ENCODE measurements at regions not wholly inside any gene's neighbourhood (a gene's known extent, or its start where the extent isn't known, plus 50 kb on each side); places are given as distances from the start of the nearest gene placed in this dataset.
"Not testable (repeated sequence)": the region's sequence is repeated elsewhere in the genome, so short reads cannot be mapped to it uniquely, and the experiment has no call there.

DNA sequence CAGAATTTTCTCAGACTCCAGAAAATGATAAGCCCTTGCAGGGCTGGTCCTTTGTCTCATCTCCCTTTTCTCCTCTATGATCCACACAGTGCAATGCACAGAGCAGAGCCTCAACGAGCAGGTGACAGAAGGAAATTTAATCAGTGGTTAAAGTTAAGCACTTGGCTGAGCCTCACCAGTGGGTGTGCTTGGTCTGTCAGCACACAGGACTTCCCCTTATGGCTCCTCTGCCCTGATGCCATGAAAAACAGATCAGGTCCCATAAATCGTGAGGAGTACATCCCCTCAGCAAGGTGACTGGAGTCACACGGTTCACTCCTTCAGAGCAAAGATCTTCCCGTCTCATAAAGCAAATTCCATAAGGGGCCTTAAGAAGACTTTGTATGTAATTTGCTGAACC lies 818.2 kb downstream of the UQCRFS1 start:
- DNase-seq (ENCODE audit: low spot score), result no peak

DNA sequence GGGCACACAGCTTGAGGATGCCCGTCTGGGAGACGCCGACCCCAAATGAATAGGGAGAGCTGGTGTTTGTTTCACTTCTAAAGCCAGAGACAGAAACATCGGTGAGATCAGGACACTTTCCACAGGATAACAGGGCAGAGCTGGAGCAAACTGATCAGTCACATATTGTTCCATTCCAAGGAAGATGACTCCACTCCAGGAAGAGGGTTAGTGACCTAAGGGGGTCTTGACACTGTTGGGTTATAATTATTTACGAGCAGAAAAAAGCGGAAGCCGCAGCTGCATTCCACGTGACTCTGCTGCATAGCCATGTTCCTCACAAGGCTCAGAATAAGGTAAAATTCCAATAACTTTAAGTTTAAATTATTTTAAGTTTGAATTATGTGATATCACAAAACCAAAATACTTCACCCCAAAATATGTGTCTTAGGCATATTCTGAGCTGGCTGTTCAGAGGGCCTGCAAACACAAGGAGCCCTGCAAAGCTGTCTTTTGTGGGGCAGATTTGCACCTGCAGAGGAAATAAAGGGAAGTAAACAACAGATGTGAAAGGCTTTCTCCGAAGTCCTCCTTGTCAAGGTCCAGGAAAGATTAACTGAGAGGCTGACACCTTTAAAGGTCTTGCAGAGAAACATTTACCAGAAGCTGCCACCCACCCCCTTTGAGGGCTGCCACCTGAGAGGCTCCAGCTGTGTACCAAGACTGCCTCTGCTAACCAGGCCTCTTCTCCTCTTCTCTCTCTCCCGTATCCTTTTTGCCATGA lies 819.2 kb downstream of the UQCRFS1 start:
- no peak for DNase-seq (ENCODE audit: low spot score)

GRCh38 chr19:28388988-28389387 lies 824.0 kb downstream of the UQCRFS1 start:
- DNase-seq (ENCODE audit: low spot score), result no peak

DNA sequence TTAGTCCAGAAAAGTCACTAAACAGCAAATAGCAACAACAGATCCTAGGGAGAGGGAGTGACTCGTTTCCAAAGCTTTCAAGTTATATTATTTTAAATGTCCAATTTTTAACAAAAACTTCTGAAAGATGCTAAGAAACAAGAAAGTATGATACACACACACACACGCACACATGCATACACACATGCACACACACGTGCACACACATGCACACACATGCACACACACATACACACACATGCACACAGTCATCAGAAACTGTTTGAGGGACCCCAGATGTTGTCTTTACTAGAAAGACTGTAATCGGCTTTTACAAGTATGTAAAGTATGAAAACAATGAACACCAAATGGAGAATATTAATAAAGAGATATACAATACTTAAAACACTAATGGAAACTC lies 825.4 kb downstream of the UQCRFS1 start:
- no peak for DNase-seq (ENCODE audit: low spot score)

- no peak for DNase-seq (ENCODE audit: low spot score)
Observed at GRCh38 chr19:28386470-28386869, 826.5 kb downstream of the UQCRFS1 start.

DNA sequence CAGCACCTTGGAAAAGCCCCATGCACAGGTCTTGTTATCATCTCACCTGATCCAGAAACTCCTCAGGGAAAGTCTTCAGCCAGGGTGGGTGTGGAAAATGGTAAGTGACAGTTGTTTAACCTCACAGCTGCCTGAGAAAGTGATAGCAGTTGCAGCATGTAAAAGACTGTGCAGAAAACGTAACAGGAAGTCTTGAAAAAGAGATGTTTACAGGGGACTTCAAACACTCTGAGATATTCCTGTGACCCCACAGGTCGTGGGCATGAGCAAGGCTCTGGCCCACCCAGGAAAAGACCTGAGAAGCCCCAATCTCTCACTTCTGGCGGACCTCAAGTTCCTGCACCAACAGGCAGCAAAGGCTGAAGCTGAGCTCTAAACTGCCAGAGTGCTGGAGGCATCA lies 826.9 kb downstream of the UQCRFS1 start:
- no peak for DNase-seq (ENCODE audit: low spot score)

GRCh38 chr19:28377077-28377476 lies 835.9 kb downstream of the UQCRFS1 start:
- DNase-seq (ENCODE audit: low spot score), result no peak

DNA sequence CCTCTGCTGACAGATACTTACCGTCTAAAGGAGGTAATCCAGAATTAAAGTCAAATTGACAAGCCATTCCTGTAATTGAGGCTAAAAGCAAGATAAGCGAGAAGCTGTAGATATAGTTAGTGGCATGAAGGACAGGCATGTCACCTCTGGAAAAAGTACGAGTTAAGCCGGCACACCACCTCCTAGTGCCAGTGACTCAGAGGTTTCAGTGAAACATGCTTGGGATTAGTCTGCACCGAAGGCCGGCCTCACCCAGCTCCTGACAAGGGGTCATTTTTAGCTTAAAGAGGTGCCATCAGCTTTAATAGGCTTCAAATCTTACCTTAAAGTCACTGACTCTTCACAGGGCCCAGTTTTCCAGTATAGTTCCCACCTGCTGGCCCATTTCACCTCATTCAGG lies 838.0 kb downstream of the UQCRFS1 start:
- no peak for DNase-seq (ENCODE audit: low spot score)

GRCh38 chr19:28372576-28373247 lies 840.2 kb downstream of the UQCRFS1 start:
- no peak for DNase-seq (ENCODE audit: low spot score)

DNA sequence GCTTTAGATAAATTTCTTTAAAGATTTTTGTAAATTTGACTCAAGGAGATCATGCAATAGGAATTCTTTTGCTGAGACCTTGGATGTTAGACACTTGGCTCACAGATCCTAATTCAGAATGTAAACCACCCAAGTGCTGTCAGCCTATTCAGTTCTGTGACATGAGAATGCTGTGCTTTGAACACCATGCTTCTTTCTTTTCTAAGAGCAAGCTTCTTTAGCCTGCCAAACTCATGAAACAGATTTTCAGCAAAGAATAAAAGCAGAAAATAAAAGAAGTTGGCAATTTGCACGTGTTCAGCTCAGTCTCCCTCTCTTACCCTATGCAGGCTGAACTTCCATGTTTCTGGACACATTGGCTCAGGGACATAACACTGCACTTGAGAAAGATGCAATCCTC lies 845.8 kb downstream of the UQCRFS1 start:
- no peak for DNase-seq (ENCODE audit: low spot score)

DNA sequence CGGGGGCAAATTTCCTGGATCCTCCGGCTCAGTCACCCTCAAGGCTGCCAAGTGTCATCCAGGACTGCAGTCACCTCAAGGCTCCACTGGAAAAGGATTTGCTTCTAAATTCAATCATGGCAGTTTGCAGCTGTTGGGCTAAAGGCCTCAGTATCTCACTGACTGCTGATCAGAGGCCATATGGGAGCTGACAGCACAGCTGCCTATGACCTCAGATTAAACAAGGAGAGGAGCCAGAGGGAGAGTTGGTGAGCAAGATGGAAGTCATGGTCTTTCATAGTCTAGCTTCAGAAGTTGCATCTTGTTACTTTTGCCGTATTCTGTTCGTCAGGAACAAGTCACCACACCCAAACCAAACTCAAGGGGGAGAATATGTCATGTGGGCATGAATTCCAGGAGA lies 849.7 kb downstream of the UQCRFS1 start:
- no peak for DNase-seq (ENCODE audit: low spot score)

GRCh38 chr19:28359431-28360414 lies 853.2 kb downstream of the UQCRFS1 start:
- DNase-seq (ENCODE audit: low spot score), result no peak

DNA sequence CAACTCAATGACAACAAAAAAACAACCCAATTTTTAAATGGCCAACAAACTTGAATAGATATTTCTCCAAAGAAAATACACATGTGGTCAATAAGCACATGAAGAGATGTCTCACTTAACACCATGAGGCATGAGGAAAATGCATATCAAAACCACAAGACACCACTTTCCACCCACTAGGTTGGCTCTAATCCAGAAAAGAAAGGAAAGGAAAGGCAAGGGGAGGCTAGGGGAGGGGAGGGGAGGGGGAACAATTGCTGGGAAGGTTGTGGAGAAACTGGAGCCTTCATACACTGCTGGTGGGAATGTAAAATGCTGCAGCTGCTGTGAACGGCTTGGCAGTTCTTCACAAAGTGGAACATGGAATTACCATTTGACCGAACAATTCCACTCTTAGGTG lies 854.3 kb downstream of the UQCRFS1 start:
- DNase-seq (ENCODE audit: low spot score), result no peak

- no peak for DNase-seq (ENCODE audit: low spot score)
Observed at GRCh38 chr19:28351761-28352160, 861.2 kb downstream of the UQCRFS1 start.

- not testable (repeated sequence) for DNase-seq (ENCODE audit: low spot score)
Observed at GRCh38 chr19:28351321-28351720, 861.6 kb downstream of the UQCRFS1 start.

- no peak for DNase-seq (ENCODE audit: low spot score)
Observed at GRCh38 chr19:28350673-28351072, 862.3 kb downstream of the UQCRFS1 start.

DNA sequence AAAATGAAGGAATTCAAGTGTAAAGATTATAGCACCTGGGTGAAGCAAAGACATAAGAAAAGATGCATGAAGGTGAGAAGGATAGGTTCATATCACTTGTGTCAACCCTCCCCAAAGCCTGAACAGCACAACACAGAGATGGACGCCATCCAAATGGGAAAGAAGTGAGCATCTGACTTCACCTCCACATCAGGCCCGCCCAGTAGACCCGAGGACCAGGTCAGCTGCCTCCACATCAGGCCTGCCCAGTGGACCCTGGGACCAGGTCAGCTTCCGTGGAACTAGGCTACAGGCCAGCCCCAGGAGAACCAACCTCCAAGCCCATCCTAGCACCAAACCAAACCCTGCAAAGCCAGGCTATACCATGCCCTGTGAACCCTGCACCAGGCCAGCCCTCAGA lies 862.9 kb downstream of the UQCRFS1 start:
- no peak for DNase-seq (ENCODE audit: low spot score)

DNA sequence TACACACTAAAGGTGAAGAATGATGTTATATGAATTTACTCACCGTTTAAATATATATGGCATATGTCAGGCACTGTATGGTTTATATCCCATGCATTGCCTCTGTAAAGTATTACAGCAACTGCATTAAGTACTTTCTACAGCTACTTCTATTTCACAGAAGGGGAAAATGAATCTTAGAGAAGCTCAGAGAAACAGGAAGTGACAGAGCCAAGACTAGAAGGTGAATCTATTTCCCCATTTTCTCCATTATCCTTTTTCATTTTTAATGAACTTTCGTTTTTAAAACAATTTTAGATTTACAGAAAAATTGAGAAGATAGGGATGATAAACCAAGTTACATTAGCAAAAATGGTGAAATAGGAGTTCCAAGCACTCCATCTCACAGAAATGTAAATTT lies 863.3 kb downstream of the UQCRFS1 start:
- DNase-seq (ENCODE audit: low spot score), result no peak

DNA sequence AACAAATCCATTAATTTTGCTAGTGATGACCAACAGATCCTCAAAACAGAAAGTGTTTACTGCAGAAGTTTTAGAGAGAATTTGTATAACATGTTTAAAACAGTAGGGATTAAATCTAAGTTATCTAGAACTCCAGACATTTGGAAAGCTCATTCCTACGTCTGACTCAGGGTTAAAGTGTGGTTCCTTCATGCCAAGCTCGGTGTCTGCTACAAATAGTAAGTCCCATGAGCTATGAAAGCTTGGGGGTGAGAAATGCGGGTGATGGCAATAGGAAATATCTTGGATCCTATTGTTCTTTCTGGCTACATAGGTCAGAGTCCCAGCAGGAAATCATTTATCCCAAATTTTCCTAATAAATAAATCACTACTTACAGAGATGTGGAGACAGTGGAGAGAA lies 867.1 kb downstream of the UQCRFS1 start:
- DNase-seq (ENCODE audit: low spot score), result no peak

DNA sequence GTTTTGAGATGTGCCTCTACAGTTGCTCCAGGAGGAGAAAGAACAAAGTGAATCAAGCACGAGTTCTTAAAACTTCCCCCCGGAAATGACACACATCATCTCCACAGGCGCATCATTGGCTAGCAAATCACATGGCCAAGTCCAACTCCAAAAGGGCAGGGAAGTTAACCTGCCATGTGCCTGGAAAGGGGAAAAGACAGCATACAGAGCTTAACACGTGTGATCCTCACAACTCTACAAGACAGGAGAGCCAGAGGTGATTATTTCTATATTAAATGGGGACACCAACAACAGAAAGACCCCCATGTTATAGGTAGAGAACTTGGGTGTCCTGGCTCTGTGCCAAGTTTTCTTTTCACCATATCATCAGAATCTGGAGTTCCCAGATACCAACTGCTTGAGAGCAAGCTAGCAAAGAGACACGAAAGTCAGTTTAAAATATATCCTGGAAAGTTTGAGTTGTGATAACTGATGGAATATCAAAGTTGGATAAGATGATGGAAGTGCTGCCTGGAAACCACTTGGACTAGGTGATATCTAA lies 871.1 kb downstream of the UQCRFS1 start:
- no peak for DNase-seq (ENCODE audit: low spot score)

DNA sequence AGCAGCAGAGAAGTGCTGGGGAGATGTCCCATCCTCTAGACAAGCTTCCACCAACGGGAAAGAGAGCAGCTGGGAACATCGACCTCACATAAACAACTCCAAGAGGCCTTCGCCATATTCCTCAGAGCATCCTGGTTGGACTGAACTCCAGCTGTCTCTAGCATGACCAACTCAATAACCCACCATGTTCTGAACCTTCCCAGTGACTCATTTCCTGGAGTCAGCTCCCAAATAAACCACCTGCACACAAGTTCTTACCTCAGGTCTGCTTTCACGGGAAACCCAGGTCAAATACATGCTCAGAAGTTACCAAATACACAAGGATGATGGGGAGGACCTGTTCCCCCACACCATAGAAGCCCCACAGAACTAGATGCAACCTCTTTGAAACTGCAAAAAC lies 878.5 kb downstream of the UQCRFS1 start:
- no peak for DNase-seq (ENCODE audit: low spot score)

- DNase-seq (ENCODE audit: low spot score), result no peak
Observed at GRCh38 chr19:28333909-28334308, 879.0 kb downstream of the UQCRFS1 start.
